GM18519 (cell line): ENCODE measurements at regions not wholly inside any gene's neighbourhood (a gene's known extent, or its start where the extent isn't known, plus 50 kb on each side); places are given as distances from the start of the nearest gene placed in this dataset.

Source experiments
- ATAC-seq: cut with Tn5 transposase; IDR thresholded peaks from one replicate; pipeline ENCODE4 v1.9.1; 2021; ENCODE audit warnings: mild to moderate bottlenecking, moderate library complexity; ENCODE audit not compliant: unreplicated experiment, low FRiP score

- no peak for ATAC-seq
Measured at GRCh38 chr2:200052627-200053026, 97.2 kb downstream of the MAIP1 start.

GRCh38 chr2:200054681-200055468 is 99.5 kb downstream of the MAIP1 start:
- no peak for ATAC-seq

- no peak for ATAC-seq
Measured at GRCh38 chr2:200056105-200056504, 100.7 kb downstream of the MAIP1 start.

GRCh38 chr2:200063155-200063554 is 107.8 kb downstream of the MAIP1 start:
- ATAC-seq, result no peak

GRCh38 chr2:200064879-200065278 is 109.5 kb downstream of the MAIP1 start:
- ATAC-seq, result no peak

- ATAC-seq, result no peak
Measured at GRCh38 chr2:200065477-200065876, 110.1 kb downstream of the MAIP1 start.

GRCh38 chr2:200066417-200066816 is 111.0 kb downstream of the MAIP1 start:
- no peak for ATAC-seq

- ATAC-seq, result no peak
Measured at GRCh38 chr2:200068642-200069041, 113.3 kb downstream of the MAIP1 start.

GRCh38 chr2:200077210-200077650 is 121.8 kb downstream of the MAIP1 start:
- ATAC-seq, result no peak

- ATAC-seq, result no peak
Measured at GRCh38 chr2:200077838-200078237, 122.5 kb downstream of the MAIP1 start.

- no peak for ATAC-seq
Measured at GRCh38 chr2:200079356-200079755, 124.0 kb downstream of the MAIP1 start.

- ATAC-seq, result no peak
Measured at GRCh38 chr2:200081236-200081635, 125.9 kb downstream of the MAIP1 start.

GRCh38 chr2:200081811-200082210 is 126.4 kb downstream of the MAIP1 start:
- ATAC-seq, result no peak

- ATAC-seq, result no peak
Measured at GRCh38 chr2:200084036-200084435, 128.7 kb downstream of the MAIP1 start.

GRCh38 chr2:200086911-200087310 is 131.5 kb downstream of the MAIP1 start:
- no peak for ATAC-seq

GRCh38 chr2:200087451-200087850 is 132.1 kb downstream of the MAIP1 start:
- ATAC-seq, result no peak

- no peak for ATAC-seq
Measured at GRCh38 chr2:200089040-200089755, 133.8 kb downstream of the MAIP1 start.

- ATAC-seq, result no peak
Measured at GRCh38 chr2:200089756-200090109, 134.4 kb downstream of the MAIP1 start.

- no peak for ATAC-seq
Measured at GRCh38 chr2:200090683-200091082, 135.3 kb downstream of the MAIP1 start.

- no peak for ATAC-seq
Measured at GRCh38 chr2:200091126-200091525, 135.7 kb downstream of the MAIP1 start.

- no peak for ATAC-seq
Measured at GRCh38 chr2:200092235-200092634, 136.9 kb downstream of the MAIP1 start.

- ATAC-seq, result no peak
Measured at GRCh38 chr2:200095436-200095835, 140.1 kb downstream of the MAIP1 start.
